Testis (tissue), 2 donors: ENCODE measurements at regions not wholly inside any gene's neighbourhood (a gene's known extent, or its start where the extent isn't known, plus 50 kb on each side); places are given as distances from the start of the nearest gene placed in this dataset.

ENCODE experiments used
- DNase-seq: peaks from one replicate; pipeline ENCODE4 v3.0.0-alpha.2; 2019
- H3K27ac ChIP-seq, 2 donors: fragments of 200-600 bp; sonication (generic); one replicate each; pipeline ENCODE4 v1.5.1; 2019
- H3K27me3 ChIP-seq: fragments of 200-600 bp; sonication (generic); one replicate; pipeline ENCODE4 v1.5.1; 2019
- H3K36me3 ChIP-seq: fragments of 200-600 bp; sonication (generic); one replicate; pipeline ENCODE4 v1.5.1; 2017; ENCODE audit warnings: low read depth; ENCODE audit errors: missing control alignments
- H3K4me1 ChIP-seq: fragments of 200-600 bp; sonication (generic); one replicate; pipeline ENCODE4 v1.5.1; 2019
- H3K4me3 ChIP-seq, 2 donors: fragments of 200-600 bp; sonication (generic); one replicate each; pipeline ENCODE4 v1.5.1; 2017 to 2019
- H3K9me3 ChIP-seq: fragments of 200-600 bp; sonication (generic); one replicate; pipeline ENCODE4 v1.5.1; 2017
- POLR2A ChIP-seq: fragments of 450-650 bp; IDR thresholded peaks from one replicate; pipeline ENCODE4 v1.6.1; 2017; ENCODE audit warnings: antibody characterized with exemption, mild to moderate bottlenecking, moderate library complexity
- WGBS, 2 donors: methylation state at CpG; one replicate each; pipeline ENCODE4 v1.1.5; 2018; 5-methylcytosine and 5-hydroxymethylcytosine counted together
- intact Hi-C: fragments of 100-400 bp; cut with DNase I; formaldehyde crosslinking; loops from one replicate; pipeline ENCODE4 v1.15.1; 2023; ENCODE audit warnings: low total_unique reads
- TF ChIP-seq, protein P1 (sequence below), 3 experiments: fragments of 450-650 bp in 2 of 3; fragments of 200-600 bp in 1 of 3; sonication (generic) in 1 of 3; IDR thresholded peaks; one replicate each; pipeline ENCODE4 v1.5.1; 2016 to 2019; ENCODE audit warnings: antibody characterized with exemption in 3 of 3, mild to moderate bottlenecking in 2 of 3, moderate library complexity in 1 of 3

DNA sequence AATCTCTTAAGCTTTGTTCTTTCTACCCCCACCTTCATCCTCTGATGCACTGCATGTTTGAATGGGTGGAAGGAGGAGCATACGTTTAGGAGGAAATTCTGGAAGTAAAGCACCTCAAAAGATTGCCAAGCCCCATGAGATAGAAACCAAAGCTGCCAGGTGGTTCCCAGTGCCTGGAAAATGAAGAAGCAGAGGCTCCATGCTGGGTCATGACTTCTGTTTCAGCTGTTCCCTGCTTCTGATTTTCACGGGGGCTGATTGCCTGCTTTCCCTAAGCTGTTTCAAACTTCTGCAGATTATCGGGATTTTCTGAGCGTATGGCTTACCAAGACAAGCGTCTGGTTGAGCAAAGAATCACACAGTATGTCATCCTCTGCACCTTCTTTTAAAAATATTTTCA, 87.5 kb upstream of the SYNDIG1 start:
- WGBS, 2 donors, result 76 to 78% methylated on average over 5 of the region's 5 CpGs
- no peak overlapping the region for H3K27ac ChIP-seq
- intact Hi-C loops, result no loop called here

DNA sequence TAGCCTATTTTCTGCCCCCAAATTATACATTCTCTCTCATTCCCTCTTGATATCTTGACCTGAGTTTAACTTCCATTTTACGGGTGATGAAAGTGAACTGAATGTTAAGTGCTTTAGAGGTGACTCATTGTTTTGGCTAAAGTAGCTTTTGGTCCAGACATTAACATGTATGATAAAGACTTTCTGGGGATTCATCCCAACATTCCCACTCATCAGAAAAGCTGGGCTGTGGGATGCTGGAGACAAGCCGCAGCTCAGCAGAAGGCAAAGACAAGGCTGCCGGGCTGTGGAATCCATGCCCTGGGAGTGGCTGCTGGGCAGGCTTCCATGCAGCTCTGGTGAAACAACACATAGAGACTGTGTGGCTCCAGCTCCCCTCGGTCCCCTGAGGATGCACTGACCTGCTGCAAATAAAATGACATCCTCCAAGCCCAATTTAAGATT, 89.9 kb upstream of the SYNDIG1 start:
- no peaks in the 10 kb centered on the region for H3K9me3 ChIP-seq
- no peak overlapping the region for H3K27ac ChIP-seq
- H3K4me1 ChIP-seq, result no peaks in the 10 kb centered on the region
- H3K36me3 ChIP-seq, result no peaks in the 10 kb centered on the region
- no peak for DNase-seq
- no peak overlapping the region for H3K4me3 ChIP-seq
- 44 to 55% methylated on average over 4 of the region's 4 CpGs for WGBS, 2 donors
- intact Hi-C loops, result no loop called here
- TF ChIP-seq POLR2A, result no peak
- TF ChIP-seq, protein P1, sequence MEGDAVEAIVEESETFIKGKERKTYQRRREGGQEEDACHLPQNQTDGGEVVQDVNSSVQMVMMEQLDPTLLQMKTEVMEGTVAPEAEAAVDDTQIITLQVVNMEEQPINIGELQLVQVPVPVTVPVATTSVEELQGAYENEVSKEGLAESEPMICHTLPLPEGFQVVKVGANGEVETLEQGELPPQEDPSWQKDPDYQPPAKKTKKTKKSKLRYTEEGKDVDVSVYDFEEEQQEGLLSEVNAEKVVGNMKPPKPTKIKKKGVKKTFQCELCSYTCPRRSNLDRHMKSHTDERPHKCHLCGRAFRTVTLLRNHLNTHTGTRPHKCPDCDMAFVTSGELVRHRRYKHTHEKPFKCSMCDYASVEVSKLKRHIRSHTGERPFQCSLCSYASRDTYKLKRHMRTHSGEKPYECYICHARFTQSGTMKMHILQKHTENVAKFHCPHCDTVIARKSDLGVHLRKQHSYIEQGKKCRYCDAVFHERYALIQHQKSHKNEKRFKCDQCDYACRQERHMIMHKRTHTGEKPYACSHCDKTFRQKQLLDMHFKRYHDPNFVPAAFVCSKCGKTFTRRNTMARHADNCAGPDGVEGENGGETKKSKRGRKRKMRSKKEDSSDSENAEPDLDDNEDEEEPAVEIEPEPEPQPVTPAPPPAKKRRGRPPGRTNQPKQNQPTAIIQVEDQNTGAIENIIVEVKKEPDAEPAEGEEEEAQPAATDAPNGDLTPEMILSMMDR (IDR thresholded peaks at IDR 0.05), result no peak
- H3K27me3 ChIP-seq, result no peaks in the 10 kb centered on the region

More for the DNA sequence above, 87.5 kb upstream of the SYNDIG1 start:
- no peak for TF ChIP-seq POLR2A
- TF ChIP-seq, protein P1 (IDR thresholded peaks at IDR 0.05), result no peak
- Histone ChIP-seq H3K9me3 (no peaks in the 10 kb centered on the region), H3K4me1 (no peaks in the 10 kb centered on the region), H3K27me3 (no peaks in the 10 kb centered on the region), H3K4me3 (no peak overlapping the region), H3K36me3 (no peaks in the 10 kb centered on the region)
- no peak for DNase-seq

DNA sequence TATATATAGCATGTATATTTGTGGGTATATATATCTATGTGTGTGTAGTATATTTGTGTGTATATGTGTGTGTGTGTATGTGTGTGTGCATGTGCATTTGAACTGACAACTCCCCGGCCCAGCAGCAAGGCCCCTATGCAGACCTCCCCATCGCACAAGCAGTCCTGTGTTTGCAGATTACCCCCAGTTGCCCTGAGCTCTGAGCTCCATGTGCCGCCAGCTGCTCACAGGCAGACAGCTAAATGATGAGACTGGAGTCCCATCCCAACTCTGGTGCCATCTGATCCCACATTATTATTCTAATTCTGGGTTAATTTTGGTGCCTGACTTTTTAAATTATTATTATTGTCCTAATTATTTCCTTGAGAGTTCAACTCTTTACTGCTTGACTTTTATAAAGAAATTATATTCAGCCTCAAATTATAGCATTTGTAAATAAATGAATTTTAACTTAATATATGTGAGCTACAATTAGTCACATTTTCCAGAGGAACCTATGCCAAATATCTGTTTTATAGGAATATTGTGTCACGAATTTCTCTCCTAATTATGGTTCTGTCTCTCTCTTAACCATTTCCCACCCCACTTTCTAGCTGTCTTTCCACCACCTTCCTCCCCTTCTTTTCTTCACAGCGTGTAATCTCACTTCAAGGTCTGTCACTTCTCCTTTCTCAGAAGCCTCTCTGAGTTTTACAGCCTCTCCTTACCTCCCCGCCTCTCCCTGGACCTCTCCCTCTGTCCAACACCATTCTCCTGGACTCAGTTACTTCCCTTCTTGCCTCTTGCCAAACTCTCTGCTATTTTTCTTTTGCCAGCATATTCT, 90.6 kb upstream of the SYNDIG1 start:
- no peak for TF ChIP-seq POLR2A
- TF ChIP-seq, protein P1 (IDR thresholded peaks at IDR 0.05), result no peak
- WGBS, 2 donors, result 58 to 62% methylated on average over 6 of the region's 6 CpGs

DNA sequence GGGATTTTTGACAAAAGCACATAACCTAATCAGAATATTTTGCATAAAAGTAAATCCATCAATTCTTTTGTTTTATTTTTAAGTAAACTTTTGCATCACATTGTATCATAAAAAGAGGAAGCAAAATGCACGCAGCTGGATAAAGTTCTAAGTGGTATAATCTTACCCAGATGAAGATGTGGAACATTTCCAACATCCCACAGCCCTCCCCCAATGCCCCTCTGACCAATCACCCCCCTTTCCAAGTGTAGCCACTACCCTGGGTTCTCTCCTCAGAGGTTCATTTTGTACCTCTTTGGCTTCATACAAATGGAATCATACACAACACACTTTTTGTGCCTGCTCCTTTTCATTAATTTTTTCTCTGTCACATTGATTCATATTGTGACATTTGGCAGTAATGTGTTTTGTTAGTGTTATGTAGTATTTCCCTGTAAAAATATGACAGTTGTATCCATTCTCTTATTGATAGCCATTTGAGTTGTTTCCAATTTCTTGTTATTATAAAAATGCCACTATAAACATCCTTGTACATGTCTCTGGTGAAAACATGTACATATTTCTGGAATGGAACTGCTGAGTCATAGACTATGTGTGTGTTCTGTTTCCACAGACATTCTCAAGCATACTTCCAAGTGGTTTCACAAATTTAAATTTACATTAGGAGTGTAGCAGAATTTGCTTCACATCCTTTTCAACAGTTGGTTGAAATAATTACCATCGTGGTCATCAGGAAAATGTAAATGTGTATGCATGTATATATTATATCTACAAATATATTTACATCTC, 92.9 kb upstream of the SYNDIG1 start:
- Histone ChIP-seq H3K27me3 (no peaks in the 10 kb centered on the region), H3K27ac (no peak overlapping the region), H3K9me3 (no peaks in the 10 kb centered on the region), H3K4me3 (no peak overlapping the region), H3K36me3 (no peaks in the 10 kb centered on the region), H3K4me1 (no peaks in the 10 kb centered on the region)
- DNase-seq, result no peak
- 45 to 71% methylated on average over 2 of the region's 2 CpGs for WGBS, 2 donors
- TF ChIP-seq, protein P1 (IDR thresholded peaks at IDR 0.05), result no peak
- no peak for TF ChIP-seq POLR2A
- intact Hi-C loops, result no loop called here

More for the DNA sequence above, 90.6 kb upstream of the SYNDIG1 start:
- intact Hi-C loops, result no loop called here
- no peak overlapping the region for H3K4me3 ChIP-seq
- H3K36me3 ChIP-seq, result no peaks in the 10 kb centered on the region
- no peaks in the 10 kb centered on the region for H3K27me3 ChIP-seq
- H3K27ac ChIP-seq, result no peak overlapping the region
- H3K9me3 ChIP-seq, result no peaks in the 10 kb centered on the region
- H3K4me1 ChIP-seq, result no peaks in the 10 kb centered on the region
- no peak for DNase-seq
